HEK293 (cell line): ENCODE measurements at regions not wholly inside any gene's neighbourhood (a gene's known extent, or its start where the extent isn't known, plus 50 kb on each side); places are given as distances from the start of the nearest gene placed in this dataset.

Experiments used
- CTCF ChIP-seq: fragments of 450-650 bp; formaldehyde crosslinking; IDR thresholded peaks from 2 replicates; pipeline ENCODE4 v1.5.1; 2016; ENCODE audit warnings: missing biosample characterization, missing genetic modification characterization
- FEZF1 ChIP-seq: fragments of 450-650 bp; formaldehyde crosslinking; IDR thresholded peaks from 2 replicates; pipeline ENCODE4 v1.5.1; 2016; ENCODE audit warnings: missing biosample characterization, missing genetic modification characterization
- GLI4 ChIP-seq: fragments of 450-650 bp; formaldehyde crosslinking; IDR thresholded peaks from 2 replicates; pipeline ENCODE4 v1.5.1; 2016; ENCODE audit warnings: missing biosample characterization, missing genetic modification characterization
- KLF8 ChIP-seq: fragments of 450-650 bp; formaldehyde crosslinking; IDR thresholded peaks from 2 replicates; pipeline ENCODE4 v1.5.1; 2016; ENCODE audit warnings: missing biosample characterization, missing genetic modification characterization
- OVOL3 ChIP-seq: fragments of 450-650 bp; formaldehyde crosslinking; IDR thresholded peaks from 2 replicates; pipeline ENCODE4 v1.5.1; 2016; ENCODE audit warnings: missing biosample characterization, missing genetic modification characterization
- PRDM6 ChIP-seq: fragments of 450-650 bp; formaldehyde crosslinking; IDR thresholded peaks from 2 replicates; pipeline ENCODE4 v1.5.1; 2017; ENCODE audit warnings: missing biosample characterization, missing genetic modification characterization
- SCRT1 ChIP-seq: fragments of 450-650 bp; formaldehyde crosslinking; IDR thresholded peaks from 2 replicates; pipeline ENCODE4 v1.5.1; 2016; ENCODE audit warnings: missing biosample characterization, missing genetic modification characterization, borderline replicate concordance
- TRIM28 ChIP-seq: IDR thresholded peaks from 2 replicates; pipeline ENCODE4 v1.6.1; 2011; ENCODE audit warnings: low read length, control low read depth, borderline replicate concordance
- ZBTB17 ChIP-seq: fragments of 450-650 bp; formaldehyde crosslinking; IDR thresholded peaks from 2 replicates; pipeline ENCODE4 v1.5.1; 2016; ENCODE audit warnings: missing biosample characterization, missing genetic modification characterization
- ZEB2 ChIP-seq: fragments of 450-650 bp; formaldehyde crosslinking; IDR thresholded peaks from 2 replicates; pipeline ENCODE4 v1.5.1; 2016; ENCODE audit warnings: missing biosample characterization, missing genetic modification characterization
- ZNF175 ChIP-seq: fragments of 450-650 bp; formaldehyde crosslinking; IDR thresholded peaks from 2 replicates; pipeline ENCODE4 v1.5.1; 2016; ENCODE audit warnings: missing biosample characterization, missing genetic modification characterization
- ZNF2 ChIP-seq: fragments of 450-650 bp; formaldehyde crosslinking; IDR thresholded peaks from 2 replicates; pipeline ENCODE4 v1.5.1; 2016; ENCODE audit warnings: missing biosample characterization, missing genetic modification characterization
- ZNF335 ChIP-seq: fragments of 450-650 bp; formaldehyde crosslinking; conservative IDR thresholded peaks from 2 replicates; pipeline ENCODE4 v1.5.1; 2016; ENCODE audit warnings: missing biosample characterization, missing genetic modification characterization
- ZNF341 ChIP-seq: fragments of 450-650 bp; formaldehyde crosslinking; IDR thresholded peaks from 2 replicates; pipeline ENCODE4; 2016; ENCODE audit warnings: low read depth, missing biosample characterization, missing genetic modification characterization
- ZNF350 ChIP-seq: fragments of 450-650 bp; formaldehyde crosslinking; IDR thresholded peaks from 2 replicates; pipeline ENCODE4 v1.5.0; 2017; ENCODE audit warnings: missing biosample characterization, mild to moderate bottlenecking, missing genetic modification characterization
- ZNF366 ChIP-seq: fragments of 450-650 bp; formaldehyde crosslinking; conservative IDR thresholded peaks from 2 replicates; pipeline ENCODE4 v1.5.1; 2016; ENCODE audit warnings: missing biosample characterization, missing genetic modification characterization
- ZNF513 ChIP-seq: fragments of 450-650 bp; IDR thresholded peaks from 2 replicates; pipeline ENCODE4 v1.5.1; 2018; ENCODE audit warnings: missing biosample characterization, missing genetic modification characterization
- ZNF596 ChIP-seq: fragments of 450-650 bp; IDR thresholded peaks from 2 replicates; pipeline ENCODE4 v1.5.0; 2018; ENCODE audit warnings: missing biosample characterization, mild to moderate bottlenecking, missing genetic modification characterization, moderate library complexity
- ZNF600 ChIP-seq: fragments of 450-650 bp; formaldehyde crosslinking; IDR thresholded peaks from 2 replicates; pipeline ENCODE4 v1.5.1; 2016; ENCODE audit warnings: missing biosample characterization, missing genetic modification characterization
- ZNF629 ChIP-seq: fragments of 450-650 bp; formaldehyde crosslinking; IDR thresholded peaks from 2 replicates; pipeline ENCODE4 v1.5.1; 2017; ENCODE audit warnings: missing biosample characterization, missing genetic modification characterization
- ZNF660 ChIP-seq: fragments of 450-650 bp; IDR thresholded peaks from 2 replicates; pipeline ENCODE4 v1.5.1; 2018; ENCODE audit warnings: missing biosample characterization, mild to moderate bottlenecking, missing genetic modification characterization
- ZNF670 ChIP-seq: fragments of 450-650 bp; formaldehyde crosslinking; IDR thresholded peaks from 2 replicates; pipeline ENCODE4 v1.5.1; 2016; ENCODE audit warnings: missing biosample characterization, missing genetic modification characterization, low read depth
- ZNF843 ChIP-seq: fragments of 450-650 bp; formaldehyde crosslinking; IDR thresholded peaks from 2 replicates; pipeline ENCODE4 v1.5.1; 2016; ENCODE audit warnings: missing biosample characterization, missing genetic modification characterization
- TF ChIP-seq, protein P1 (sequence below): fragments of 450-650 bp; formaldehyde crosslinking; IDR thresholded peaks from 2 replicates; pipeline ENCODE4 v1.5.1; 2017; ENCODE audit warnings: missing biosample characterization, missing genetic modification characterization
- TF ChIP-seq, protein P2 (sequence below): fragments of 450-650 bp; formaldehyde crosslinking; conservative IDR thresholded peaks from 2 replicates; pipeline ENCODE4 v1.5.1; 2016; ENCODE audit warnings: low read depth, missing biosample characterization, missing genetic modification characterization
- TF ChIP-seq, protein P3 (sequence below): fragments of 450-650 bp; formaldehyde crosslinking; IDR thresholded peaks from 2 replicates; pipeline ENCODE4 v1.5.1; 2017; ENCODE audit warnings: missing biosample characterization, mild to moderate bottlenecking, missing genetic modification characterization, moderate library complexity
- TF ChIP-seq, protein P4 (sequence below): fragments of 450-650 bp; formaldehyde crosslinking; IDR thresholded peaks from 2 replicates; pipeline ENCODE4 v1.5.1; 2016; ENCODE audit warnings: missing biosample characterization, missing genetic modification characterization

- TF ChIP-seq CTCF (0 out of 2 replicates have a peak, but pooled peaks have one; percentile 30), KLF8 (tag by site-specific recombination) (peak; percentile 46; the same call in 1 of the 2 replicates), ZBTB17 (tag by site-specific recombination) (peak; percentile 64; the same call in 1 of the 2 replicates), ZNF2 (tag by site-specific recombination) (peak; percentile 59; the same call in 1 of the 2 replicates), ZNF843 (tag by site-specific recombination) (peak; percentile 83), SCRT1 (tag by site-specific recombination) (no peak), ZNF335 (peak; percentile 66), ZNF670 (tag by site-specific recombination) (no peak), OVOL3 (tag by site-specific recombination) (0 out of 2 replicates have a peak, but pooled peaks have one; percentile 36), GLI4 (0 out of 2 replicates have a peak, but pooled peaks have one; percentile 53), PRDM6 (peak; percentile 87), ZEB2 (tag by site-specific recombination) (peak; percentile 73), ZNF175 (tag by site-specific recombination) (no peak), ZNF629 (tag by site-specific recombination) (peak; percentile 95), ZNF350 (peak; percentile 61), ZNF596 (tag by site-specific recombination) (0 out of 2 replicates have a peak, but pooled peaks have one; percentile 14), ZNF513 (no peak), ZNF366 (tag by site-specific recombination) (peak; percentile 82), ZNF600 (peak; percentile 82), TRIM28 (peak; percentile 88), ZNF341 (no peak), ZNF660 (tag by site-specific recombination) (peak; percentile 53; the same call in 1 of the 2 replicates), FEZF1 (tag by site-specific recombination) (peak; percentile 80)
- TF ChIP-seq, protein P1, sequence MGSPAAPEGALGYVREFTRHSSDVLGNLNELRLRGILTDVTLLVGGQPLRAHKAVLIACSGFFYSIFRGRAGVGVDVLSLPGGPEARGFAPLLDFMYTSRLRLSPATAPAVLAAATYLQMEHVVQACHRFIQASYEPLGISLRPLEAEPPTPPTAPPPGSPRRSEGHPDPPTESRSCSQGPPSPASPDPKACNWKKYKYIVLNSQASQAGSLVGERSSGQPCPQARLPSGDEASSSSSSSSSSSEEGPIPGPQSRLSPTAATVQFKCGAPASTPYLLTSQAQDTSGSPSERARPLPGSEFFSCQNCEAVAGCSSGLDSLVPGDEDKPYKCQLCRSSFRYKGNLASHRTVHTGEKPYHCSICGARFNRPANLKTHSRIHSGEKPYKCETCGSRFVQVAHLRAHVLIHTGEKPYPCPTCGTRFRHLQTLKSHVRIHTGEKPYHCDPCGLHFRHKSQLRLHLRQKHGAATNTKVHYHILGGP (tag by site-specific recombination) = peak; percentile 77
- TF ChIP-seq, protein P2, sequence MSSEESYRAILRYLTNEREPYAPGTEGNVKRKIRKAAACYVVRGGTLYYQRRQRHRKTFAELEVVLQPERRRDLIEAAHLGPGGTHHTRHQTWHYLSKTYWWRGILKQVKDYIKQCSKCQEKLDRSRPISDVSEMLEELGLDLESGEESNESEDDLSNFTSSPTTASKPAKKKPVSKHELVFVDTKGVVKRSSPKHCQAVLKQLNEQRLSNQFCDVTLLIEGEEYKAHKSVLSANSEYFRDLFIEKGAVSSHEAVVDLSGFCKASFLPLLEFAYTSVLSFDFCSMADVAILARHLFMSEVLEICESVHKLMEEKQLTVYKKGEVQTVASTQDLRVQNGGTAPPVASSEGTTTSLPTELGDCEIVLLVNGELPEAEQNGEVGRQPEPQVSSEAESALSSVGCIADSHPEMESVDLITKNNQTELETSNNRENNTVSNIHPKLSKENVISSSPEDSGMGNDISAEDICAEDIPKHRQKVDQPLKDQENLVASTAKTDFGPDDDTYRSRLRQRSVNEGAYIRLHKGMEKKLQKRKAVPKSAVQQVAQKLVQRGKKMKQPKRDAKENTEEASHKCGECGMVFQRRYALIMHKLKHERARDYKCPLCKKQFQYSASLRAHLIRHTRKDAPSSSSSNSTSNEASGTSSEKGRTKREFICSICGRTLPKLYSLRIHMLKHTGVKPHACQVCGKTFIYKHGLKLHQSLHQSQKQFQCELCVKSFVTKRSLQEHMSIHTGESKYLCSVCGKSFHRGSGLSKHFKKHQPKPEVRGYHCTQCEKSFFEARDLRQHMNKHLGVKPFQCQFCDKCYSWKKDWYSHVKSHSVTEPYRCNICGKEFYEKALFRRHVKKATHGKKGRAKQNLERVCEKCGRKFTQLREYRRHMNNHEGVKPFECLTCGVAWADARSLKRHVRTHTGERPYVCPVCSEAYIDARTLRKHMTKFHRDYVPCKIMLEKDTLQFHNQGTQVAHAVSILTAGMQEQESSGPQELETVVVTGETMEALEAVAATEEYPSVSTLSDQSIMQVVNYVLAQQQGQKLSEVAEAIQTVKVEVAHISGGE (tag by site-specific recombination) = no peak
- TF ChIP-seq, protein P3, sequence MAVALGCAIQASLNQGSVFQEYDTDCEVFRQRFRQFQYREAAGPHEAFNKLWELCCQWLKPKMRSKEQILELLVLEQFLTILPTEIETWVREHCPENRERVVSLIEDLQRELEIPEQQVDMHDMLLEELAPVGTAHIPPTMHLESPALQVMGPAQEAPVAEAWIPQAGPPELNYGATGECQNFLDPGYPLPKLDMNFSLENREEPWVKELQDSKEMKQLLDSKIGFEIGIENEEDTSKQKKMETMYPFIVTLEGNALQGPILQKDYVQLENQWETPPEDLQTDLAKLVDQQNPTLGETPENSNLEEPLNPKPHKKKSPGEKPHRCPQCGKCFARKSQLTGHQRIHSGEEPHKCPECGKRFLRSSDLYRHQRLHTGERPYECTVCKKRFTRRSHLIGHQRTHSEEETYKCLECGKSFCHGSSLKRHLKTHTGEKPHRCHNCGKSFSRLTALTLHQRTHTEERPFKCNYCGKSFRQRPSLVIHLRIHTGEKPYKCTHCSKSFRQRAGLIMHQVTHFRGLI (tag by site-specific recombination) = no peak
- TF ChIP-seq, protein P4, sequence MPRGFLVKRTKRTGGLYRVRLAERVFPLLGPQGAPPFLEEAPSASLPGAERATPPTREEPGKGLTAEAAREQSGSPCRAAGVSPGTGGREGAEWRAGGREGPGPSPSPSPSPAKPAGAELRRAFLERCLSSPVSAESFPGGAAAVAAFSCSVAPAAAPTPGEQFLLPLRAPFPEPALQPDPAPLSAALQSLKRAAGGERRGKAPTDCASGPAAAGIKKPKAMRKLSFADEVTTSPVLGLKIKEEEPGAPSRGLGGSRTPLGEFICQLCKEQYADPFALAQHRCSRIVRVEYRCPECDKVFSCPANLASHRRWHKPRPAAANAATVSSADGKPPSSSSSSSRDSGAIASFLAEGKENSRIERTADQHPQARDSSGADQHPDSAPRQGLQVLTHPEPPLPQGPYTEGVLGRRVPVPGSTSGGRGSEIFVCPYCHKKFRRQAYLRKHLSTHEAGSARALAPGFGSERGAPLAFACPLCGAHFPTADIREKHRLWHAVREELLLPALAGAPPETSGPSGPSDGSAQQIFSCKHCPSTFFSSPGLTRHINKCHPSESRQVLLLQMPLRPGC (tag by site-specific recombination) = peak; percentile 84
Measured at GRCh38 chr2:59080451-59081181, 839.5 kb upstream of the FANCL start (continued).
